Ovary (tissue), 7 donors: ENCODE measurements at regions not wholly inside any gene's neighbourhood (a gene's known extent, or its start where the extent isn't known, plus 50 kb on each side); places are given as distances from the start of the nearest gene placed in this dataset.

Experiments
- DNase-seq, 5 donors: peaks; one replicate each; pipeline ENCODE4 v3.0.0-alpha.2; 2019 to 2020
- H3K27ac ChIP-seq, 2 donors: fragments of 200-600 bp; one replicate each; pipeline versions ENCODE4 v1.5.1 to v1.8.0; 2019 to 2022
- H3K27me3 ChIP-seq: fragments of 200-600 bp; one replicate; pipeline ENCODE4 v1.8.0; 2022
- H3K36me3 ChIP-seq: fragments of 200-600 bp; sonication (generic); one replicate; pipeline ENCODE4 v1.5.1; 2019
- H3K4me1 ChIP-seq: one replicate; pipeline ENCODE4 v1.8.1; 2013; ENCODE audit warnings: mild to moderate bottlenecking, moderate library complexity; ENCODE audit not compliant: insufficient read depth
- H3K4me3 ChIP-seq: fragments of 200-600 bp; sonication (generic); one replicate; pipeline ENCODE4 v1.5.1; 2017
- H3K9me3 ChIP-seq, 2 donors: fragments of 200-600 bp in 1 of 2; sonication (generic) in 1 of 2; one replicate each; pipeline versions ENCODE4 v1.5.1 to v1.8.1; 2013 to 2019; ENCODE audit warnings: mild to moderate bottlenecking in 1 of 2, moderate library complexity in 1 of 2
- EP300 ChIP-seq: sonication (generic); formaldehyde crosslinking; IDR thresholded peaks from one replicate; pipeline ENCODE4 v1.6.1; 2017; ENCODE audit warnings: antibody characterized with exemption
- POLR2A ChIP-seq: fragments of 450-650 bp; IDR thresholded peaks from one replicate; pipeline ENCODE4 v1.6.1; 2017; ENCODE audit warnings: antibody characterized with exemption, mild to moderate bottlenecking, moderate library complexity
- WGBS, 3 donors: extraction: QIAGEN DNeasy Blood & Tissue Kit in 1 of 3; methylation state at CpG; one replicate each; pipeline versions ENCODE4 v1.1.5 to v1.1.7; 2013 to 2017; 5-methylcytosine and 5-hydroxymethylcytosine counted together
- intact Hi-C, 4 donors: fragments of 100-400 bp; cut with DNase I; formaldehyde crosslinking; loops; one replicate each; pipeline versions ENCODE4 v1.11.0 to v1.15.1; 2022 to 2023
- TF ChIP-seq, protein P1 (sequence below), 3 donors: fragments of 450-650 bp in 2 of 3; fragments of 200-600 bp in 1 of 3; IDR thresholded peaks; one replicate each; pipeline versions ENCODE4 v1.5.1 to v1.8.0; 2016 to 2022; ENCODE audit warnings: antibody characterized with exemption in 3 of 3, mild to moderate bottlenecking in 1 of 3
- donor health status: DM: no; HTN: no; CAD: no; lungs with moderate emphysema.
- donor health status: DM: no; HTN: no; CAD: no.
- donor health status: Bipolar disorder and iron deficiency.
- donor health status: DM: no; HTN: no; CAD: no.
- donor health status: DM: yes; HTN: yes; CAD: no.

DNA sequence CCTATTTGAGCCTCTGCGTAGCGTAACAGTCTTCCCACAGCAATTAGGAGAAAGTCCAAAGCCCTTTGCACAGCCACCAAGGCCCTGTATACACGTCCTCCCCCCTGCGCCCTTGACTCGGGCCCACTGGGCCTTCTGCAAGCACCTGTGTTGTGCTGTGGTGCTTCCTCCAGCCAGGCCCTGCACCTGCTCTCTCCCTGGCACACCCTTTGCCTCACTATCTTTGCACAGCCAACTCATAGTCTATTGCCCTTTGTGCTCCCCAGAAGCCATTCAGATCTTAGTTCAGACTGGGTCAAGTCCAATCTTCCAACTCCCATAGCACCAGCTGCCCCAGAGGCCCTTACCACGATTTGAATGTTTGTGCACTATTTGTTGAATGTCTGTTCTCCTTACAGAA, 271.6 kb upstream of the MGAT5 start:
- intact Hi-C loops, result no loop called here
- H3K36me3 ChIP-seq, result no peaks in the 10 kb centered on the region
- no peak for DNase-seq
- H3K4me1 ChIP-seq, result no peaks in the 10 kb centered on the region
- no peaks in the 10 kb centered on the region for H3K9me3 ChIP-seq
- TF ChIP-seq, protein P1, sequence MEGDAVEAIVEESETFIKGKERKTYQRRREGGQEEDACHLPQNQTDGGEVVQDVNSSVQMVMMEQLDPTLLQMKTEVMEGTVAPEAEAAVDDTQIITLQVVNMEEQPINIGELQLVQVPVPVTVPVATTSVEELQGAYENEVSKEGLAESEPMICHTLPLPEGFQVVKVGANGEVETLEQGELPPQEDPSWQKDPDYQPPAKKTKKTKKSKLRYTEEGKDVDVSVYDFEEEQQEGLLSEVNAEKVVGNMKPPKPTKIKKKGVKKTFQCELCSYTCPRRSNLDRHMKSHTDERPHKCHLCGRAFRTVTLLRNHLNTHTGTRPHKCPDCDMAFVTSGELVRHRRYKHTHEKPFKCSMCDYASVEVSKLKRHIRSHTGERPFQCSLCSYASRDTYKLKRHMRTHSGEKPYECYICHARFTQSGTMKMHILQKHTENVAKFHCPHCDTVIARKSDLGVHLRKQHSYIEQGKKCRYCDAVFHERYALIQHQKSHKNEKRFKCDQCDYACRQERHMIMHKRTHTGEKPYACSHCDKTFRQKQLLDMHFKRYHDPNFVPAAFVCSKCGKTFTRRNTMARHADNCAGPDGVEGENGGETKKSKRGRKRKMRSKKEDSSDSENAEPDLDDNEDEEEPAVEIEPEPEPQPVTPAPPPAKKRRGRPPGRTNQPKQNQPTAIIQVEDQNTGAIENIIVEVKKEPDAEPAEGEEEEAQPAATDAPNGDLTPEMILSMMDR (IDR thresholded peaks at IDR 0.05), result no peak
- TF ChIP-seq EP300 (no peak), POLR2A (no peak)
- WGBS, 3 donors, result 81 to 85% (median 84%) methylated on average over 6 of the region's 6 CpGs
- no peak overlapping the region for H3K4me3 ChIP-seq
- no peaks in the 10 kb centered on the region for H3K27me3 ChIP-seq
- no peak overlapping the region for H3K27ac ChIP-seq

DNA sequence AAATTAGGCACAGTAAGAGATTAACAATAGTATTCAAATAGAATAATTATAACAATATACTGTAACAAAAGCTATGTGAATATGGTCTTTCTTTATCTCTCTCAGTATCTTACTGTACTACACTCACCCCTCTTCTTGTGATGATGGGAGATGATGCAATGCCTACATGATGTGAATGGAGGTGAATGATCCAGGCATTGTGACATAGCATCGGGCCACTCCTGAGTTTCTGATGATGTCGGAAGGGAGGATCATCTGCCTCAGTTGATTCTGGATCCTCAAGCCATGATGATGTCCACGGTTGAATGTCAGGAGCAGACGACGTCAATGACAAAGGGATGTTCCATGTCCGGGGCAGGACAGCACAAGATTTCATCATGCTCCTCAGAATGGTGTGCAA, 268.3 kb upstream of the MGAT5 start:
- no peaks in the 10 kb centered on the region for H3K36me3 ChIP-seq
- H3K9me3 ChIP-seq, result no peaks in the 10 kb centered on the region
- no peaks in the 10 kb centered on the region for H3K27me3 ChIP-seq
- no peak overlapping the region for H3K27ac ChIP-seq
- no peaks in the 10 kb centered on the region for H3K4me1 ChIP-seq
- no peak for DNase-seq
- 94 to 96% (median 95%) methylated on average over 6 of the region's 6 CpGs for WGBS, 3 donors
- TF ChIP-seq, protein P1 (IDR thresholded peaks at IDR 0.05), result no peak
- TF ChIP-seq POLR2A (no peak), EP300 (no peak)
- intact Hi-C loops, result no loop called here
- no peak overlapping the region for H3K4me3 ChIP-seq

DNA sequence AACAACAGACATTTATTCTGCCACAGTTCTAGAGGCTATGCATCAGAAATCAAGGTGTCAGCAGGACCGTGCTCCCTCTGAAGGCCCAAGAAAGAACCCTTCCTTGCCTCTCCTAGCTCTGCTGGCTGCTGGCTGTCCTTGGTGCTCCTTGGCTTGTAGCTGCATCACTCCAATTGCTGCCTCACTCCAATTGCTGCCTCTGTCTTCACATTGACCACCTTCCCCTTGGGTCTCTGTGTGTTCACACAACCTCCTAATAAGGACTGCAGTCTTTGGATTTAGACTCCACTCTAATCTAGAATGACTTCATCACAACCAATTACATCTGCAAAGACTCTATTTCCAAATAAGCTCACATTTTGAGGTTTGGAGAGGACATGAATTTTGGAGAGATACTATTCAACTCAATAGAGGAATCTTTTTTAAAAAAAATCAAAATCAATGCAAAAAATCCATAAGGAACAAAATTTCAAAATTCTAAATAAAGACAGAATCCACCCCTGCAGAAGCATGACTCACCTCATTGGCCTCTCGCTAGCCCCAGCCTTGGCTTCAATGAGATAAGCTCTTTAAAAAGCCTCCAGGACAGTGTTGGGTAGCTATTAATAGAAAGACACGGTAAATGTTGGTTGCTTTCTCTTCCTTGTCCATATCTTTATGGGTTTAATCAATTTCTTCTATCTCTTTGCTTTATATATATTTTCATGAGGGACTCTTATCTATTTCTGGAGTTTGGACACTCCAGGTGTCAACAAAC, 267.6 kb upstream of the MGAT5 start:
- H3K27ac ChIP-seq, result no peak overlapping the region
- intact Hi-C loops, result no loop called here
- no peaks in the 10 kb centered on the region for H3K36me3 ChIP-seq
- H3K4me1 ChIP-seq, result no peaks in the 10 kb centered on the region
- DNase-seq, result no peak
- TF ChIP-seq POLR2A (no peak), EP300 (no peak)
- TF ChIP-seq, protein P1 (IDR thresholded peaks at IDR 0.05), result no peak
- no peaks in the 10 kb centered on the region for H3K9me3 ChIP-seq
- no peaks in the 10 kb centered on the region for H3K27me3 ChIP-seq
- H3K4me3 ChIP-seq, result no peak overlapping the region
- WGBS, 3 donors, result 48 to 51% (median 48%) methylated on average over 3 of the region's 3 CpGs

DNA sequence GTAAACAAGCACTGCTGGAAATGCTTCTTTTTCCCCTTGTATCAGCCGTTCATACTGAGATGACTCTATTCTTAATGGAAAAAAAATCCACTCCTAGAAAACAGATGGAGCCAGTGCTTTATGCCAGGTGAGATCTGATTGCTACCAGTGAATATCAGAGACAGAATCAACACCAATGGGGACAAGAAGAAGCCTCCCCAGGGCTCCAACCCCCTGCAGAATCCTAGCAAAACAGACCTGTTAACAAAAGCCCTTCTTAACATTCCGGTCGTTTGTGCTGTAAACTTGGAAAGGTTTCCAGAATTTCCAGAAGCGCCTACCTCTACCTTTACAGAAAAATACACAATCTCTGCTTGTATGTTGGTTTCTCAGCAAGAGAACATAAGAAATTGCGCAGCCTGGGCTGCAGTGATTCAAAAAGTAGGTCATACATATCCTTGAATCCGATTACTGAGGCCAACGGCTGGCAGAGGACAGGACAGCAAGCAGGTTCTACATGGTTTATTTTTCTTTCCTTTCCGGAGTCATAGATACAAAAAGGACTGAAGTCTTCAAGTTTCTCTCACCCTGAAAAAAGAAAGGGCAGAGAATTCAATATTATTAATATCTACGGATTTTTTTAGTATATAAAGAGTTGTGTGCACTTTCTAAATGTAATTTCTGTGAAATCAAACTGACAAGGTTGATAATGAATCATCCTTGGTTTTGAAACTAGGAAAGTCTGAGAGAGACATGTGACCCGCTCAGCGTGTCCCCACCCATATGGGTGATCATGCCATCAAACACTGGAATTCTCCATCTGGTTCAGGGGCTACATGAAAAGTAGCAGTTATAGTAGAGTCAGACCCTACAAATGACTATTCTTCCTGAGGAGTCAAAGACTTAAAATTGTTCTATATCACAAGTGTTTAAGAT, 266.7 kb upstream of the MGAT5 start:
- Histone ChIP-seq H3K4me3 (no peak overlapping the region), H3K9me3 (no peaks in the 10 kb centered on the region), H3K27me3 (no peaks in the 10 kb centered on the region), H3K27ac (no peak overlapping the region), H3K4me1 (no peaks in the 10 kb centered on the region), H3K36me3 (no peaks in the 10 kb centered on the region)
- intact Hi-C loops, result no loop called here
- no peak for DNase-seq
- TF ChIP-seq, protein P1 (IDR thresholded peaks at IDR 0.05), result no peak
- TF ChIP-seq EP300, result no peak
- no peak for TF ChIP-seq POLR2A
- 59 to 72% (median 66%) methylated on average over 11 of the region's 11 CpGs for WGBS, 3 donors
